Cardiac fibroblast (primary cell): ENCODE measurements at regions not wholly inside any gene's neighbourhood (a gene's known extent, or its start where the extent isn't known, plus 50 kb on each side); places are given as distances from the start of the nearest gene placed in this dataset.

ENCODE experiments used
- DNase-seq, 2 donors: peaks; one replicate each; pipeline versions ENCODE4 v3.0.0 to v3.0.0-alpha.2; 2010; ENCODE audit warnings: low read depth in 2 of 2
- H3K4me3 ChIP-seq, 2 donors: replicated peaks in 1 of 2; 1 replicate in 1 of 2; 2 replicates in 1 of 2; pipeline ENCODE4 v1.5.1; 2011; ENCODE audit warnings: low read depth in 2 of 2, low read length in 2 of 2, mild to moderate bottlenecking in 2 of 2, moderate library complexity in 1 of 2
- TF ChIP-seq, protein P1 (sequence below): IDR thresholded peaks from one replicate; pipeline ENCODE4 v1.5.1; 2011; ENCODE audit warnings: low read depth, mild to moderate bottlenecking, low read length, inconsistent platforms

DNA sequence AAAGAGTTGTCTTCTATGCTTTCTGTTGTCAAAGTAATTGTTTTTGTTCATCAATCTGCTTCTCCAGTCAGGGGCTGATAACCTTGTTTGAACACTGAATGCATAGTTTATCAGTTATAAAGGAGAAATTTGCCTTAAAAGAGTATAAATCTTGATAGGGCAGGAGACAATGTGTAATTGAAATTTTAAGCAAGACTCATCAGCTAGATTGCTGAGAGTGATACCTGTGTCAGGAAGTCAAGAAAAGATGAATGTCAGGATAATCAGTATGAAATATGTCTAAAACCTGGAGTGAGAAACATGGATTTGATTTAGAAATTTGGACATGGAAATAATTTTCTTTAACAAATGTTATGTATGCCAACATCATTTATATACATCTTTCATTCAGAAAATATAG is 1258.1 kb downstream of the EFNA5 start:
- TF ChIP-seq, protein P1, sequence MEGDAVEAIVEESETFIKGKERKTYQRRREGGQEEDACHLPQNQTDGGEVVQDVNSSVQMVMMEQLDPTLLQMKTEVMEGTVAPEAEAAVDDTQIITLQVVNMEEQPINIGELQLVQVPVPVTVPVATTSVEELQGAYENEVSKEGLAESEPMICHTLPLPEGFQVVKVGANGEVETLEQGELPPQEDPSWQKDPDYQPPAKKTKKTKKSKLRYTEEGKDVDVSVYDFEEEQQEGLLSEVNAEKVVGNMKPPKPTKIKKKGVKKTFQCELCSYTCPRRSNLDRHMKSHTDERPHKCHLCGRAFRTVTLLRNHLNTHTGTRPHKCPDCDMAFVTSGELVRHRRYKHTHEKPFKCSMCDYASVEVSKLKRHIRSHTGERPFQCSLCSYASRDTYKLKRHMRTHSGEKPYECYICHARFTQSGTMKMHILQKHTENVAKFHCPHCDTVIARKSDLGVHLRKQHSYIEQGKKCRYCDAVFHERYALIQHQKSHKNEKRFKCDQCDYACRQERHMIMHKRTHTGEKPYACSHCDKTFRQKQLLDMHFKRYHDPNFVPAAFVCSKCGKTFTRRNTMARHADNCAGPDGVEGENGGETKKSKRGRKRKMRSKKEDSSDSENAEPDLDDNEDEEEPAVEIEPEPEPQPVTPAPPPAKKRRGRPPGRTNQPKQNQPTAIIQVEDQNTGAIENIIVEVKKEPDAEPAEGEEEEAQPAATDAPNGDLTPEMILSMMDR: no peak
- no peak overlapping the region for H3K4me3 ChIP-seq
- no peak for DNase-seq

DNA sequence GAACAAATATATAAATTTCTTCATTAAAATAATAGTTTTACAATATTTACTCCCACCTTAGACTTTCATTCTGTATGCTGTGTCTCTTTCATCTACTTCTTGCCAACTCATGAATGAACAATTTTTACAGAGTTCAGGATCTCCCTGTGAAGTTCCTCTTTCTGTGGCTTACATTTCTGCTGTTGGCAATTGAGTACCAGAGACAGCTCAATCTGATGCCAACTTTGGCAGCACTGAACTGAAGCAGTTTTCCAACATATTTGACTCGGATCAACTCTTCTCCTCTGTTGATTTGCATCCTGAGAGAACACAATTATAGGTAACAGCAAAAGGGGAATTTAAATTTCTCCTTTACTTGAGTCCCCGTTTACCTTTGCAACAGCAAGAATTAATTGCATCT is 1262.2 kb downstream of the EFNA5 start:
- H3K4me3 ChIP-seq: no peak overlapping the region
- no peak for DNase-seq
- TF ChIP-seq, protein P1: no peak

DNA sequence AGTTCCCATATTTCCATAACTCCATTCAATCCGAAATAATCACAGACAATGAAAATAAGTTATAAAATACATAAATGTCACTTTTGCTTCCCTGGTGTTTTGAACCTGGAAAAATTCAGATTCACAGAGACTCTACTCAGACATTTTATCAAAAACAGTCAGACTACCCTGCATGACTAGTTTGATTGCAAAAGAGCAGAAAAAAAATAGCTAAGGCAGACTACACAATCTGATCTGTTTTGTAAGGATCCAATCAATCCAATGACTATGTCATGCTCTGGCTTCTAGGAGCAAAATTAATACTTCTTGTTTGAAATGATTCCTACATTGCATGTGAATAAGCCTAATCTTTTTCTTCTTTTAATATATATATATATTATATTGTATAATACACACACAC is 1262.6 kb downstream of the EFNA5 start:
- H3K4me3 ChIP-seq: no peak overlapping the region
- DNase-seq: peak in 1 of 2 donors; percentile 33
- TF ChIP-seq, protein P1: no peak

DNA sequence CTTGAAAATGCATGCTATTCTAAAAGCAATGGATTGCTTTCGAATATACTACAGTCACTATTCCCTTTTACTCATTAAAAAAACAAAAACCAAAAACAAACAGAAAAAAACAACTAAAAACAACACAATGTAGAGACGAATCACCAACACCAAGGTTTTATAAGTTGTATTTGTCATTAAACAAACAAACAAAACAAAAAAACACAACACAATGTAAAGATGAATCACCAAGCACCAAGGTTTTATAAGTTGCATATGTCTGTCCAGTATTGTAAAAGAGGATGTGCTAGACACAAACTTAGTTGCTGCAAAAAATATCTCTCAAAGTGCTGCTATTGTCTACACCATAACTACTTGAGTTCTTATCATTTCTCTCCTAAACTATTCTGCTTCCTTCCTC is 1269.2 kb downstream of the EFNA5 start:
- no peak overlapping the region for H3K4me3 ChIP-seq
- TF ChIP-seq, protein P1: no peak
- peak in 1 of 2 donors; percentile 46 for DNase-seq

DNA sequence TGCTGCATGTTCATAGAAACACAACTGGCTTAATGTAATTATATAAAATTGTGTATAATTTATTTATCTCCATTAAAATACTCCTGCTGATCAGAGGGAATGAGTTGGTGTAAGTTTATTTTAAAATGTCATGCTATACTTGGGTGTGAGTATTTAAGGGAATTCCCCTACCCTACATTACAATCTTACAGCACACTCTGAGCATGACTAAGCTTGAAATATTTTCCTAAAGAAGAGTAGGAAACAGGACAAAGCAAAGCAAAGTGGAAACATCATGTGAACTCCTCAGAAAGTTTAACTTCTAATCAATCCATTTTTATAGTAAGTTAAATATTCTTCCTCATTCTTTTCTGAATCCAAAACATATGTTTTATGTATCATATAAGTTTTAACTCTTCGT is 1271.3 kb downstream of the EFNA5 start:
- TF ChIP-seq, protein P1: no peak
- DNase-seq: peak; percentile 19 to 85
- H3K4me3 ChIP-seq: no peak overlapping the region

DNA sequence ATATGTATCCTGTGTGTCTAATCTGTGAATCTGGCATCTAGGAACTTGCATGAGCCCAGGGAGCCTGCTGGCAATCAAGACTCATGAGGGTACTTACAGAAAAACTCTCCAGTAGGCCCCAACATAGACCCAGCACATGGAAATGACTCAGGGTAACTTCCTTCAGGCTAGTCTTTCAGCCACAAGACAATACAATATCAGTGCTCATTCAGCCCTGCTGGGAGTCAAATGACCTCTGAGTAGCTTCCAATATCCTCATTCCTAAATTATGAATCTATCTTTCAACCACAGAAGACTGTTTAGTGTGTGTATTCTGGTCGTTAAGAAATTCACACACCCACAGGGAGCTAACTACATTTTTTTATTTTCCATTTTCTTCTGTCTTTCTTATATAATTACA is 1273.0 kb downstream of the EFNA5 start:
- TF ChIP-seq, protein P1: no peak
- peak; percentile 67 to 98 for DNase-seq
- H3K4me3 ChIP-seq: no peak overlapping the region

DNA sequence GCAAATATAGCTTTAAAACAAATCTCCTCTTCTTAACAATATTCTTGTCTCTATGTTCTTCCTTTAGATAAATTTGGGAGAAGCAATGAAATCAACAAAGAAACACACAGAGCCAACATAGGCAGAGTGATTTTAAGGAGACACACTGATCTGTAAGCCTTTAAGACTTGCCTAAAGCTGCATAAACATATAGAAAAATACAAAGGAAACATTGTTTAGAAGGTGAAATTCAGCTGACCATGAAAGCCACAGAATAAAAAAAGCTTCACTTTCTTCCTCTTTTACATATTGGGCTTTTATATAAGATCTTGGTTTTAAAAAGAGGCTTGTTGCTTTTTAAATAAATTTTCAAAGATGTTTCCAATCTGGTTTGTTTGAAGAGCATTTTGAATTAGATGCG is 1277.5 kb downstream of the EFNA5 start:
- DNase-seq: no peak
- no peak overlapping the region for H3K4me3 ChIP-seq
- TF ChIP-seq, protein P1: no peak
